ENCODE measurements at regions not wholly inside any gene's neighbourhood (a gene's known extent, or its start where the extent isn't known, plus 50 kb on each side); places are given as distances from the start of the nearest gene placed in this dataset.

DNA sequence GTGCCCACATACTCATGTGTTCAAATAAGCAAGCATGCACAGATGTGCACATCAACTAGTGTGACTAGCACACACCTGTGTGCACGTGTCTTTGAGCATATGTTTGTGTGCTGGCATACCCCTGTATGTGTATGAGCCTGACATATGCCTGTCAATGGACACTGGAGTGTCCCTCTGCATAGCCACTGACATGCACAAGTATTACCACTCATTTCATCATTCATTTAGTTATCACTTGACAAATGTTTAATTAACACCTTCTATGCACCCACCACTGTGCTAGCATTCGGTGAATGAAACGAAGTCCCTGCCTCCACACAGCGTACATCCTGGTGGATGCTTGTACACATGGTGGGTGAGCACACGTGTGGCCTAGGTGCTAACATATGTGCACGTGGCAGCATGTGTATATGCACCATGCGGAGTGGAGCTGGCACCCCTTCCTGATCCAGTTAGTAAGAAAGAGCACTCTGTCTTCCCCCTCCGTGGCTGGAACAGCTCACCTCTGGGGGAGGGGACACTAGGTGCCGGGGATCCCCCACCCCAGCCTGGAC lies 112.0 kb downstream of the CHST1 start:
- no peak for TF ChIP-seq CTCF (IDR thresholded peaks at IDR 0.05)
- no peak for TF ChIP-seq POLR2A (IDR thresholded peaks at IDR 0.05)

Measured in body of pancreas (tissue), 4 donors.